Sigmoid colon (tissue), 6 donors: ENCODE measurements at regions not wholly inside any gene's neighbourhood (a gene's known extent, or its start where the extent isn't known, plus 50 kb on each side); places are given as distances from the start of the nearest gene placed in this dataset.
"Not testable (repeated sequence)": the region's sequence is repeated elsewhere in the genome, so short reads cannot be mapped to it uniquely, and the experiment has no call there.

Source experiments
- DNase-seq: peaks from one replicate; pipeline ENCODE4 v3.0.0-alpha.2; 2019
- H3K27ac ChIP-seq, 4 donors: fragments of 200-600 bp; sonication (generic); one replicate each; pipeline ENCODE4 v1.5.1; 2016 to 2019; ENCODE audit warnings: mild to moderate bottlenecking in 1 of 4
- H3K27me3 ChIP-seq, 3 donors: fragments of 200-600 bp; sonication (generic); one replicate each; pipeline ENCODE4 v1.5.1; 2019; ENCODE audit warnings: mild to moderate bottlenecking in 1 of 3
- H3K36me3 ChIP-seq, 4 donors: fragments of 200-600 bp; sonication (generic); one replicate each; pipeline ENCODE4 v1.5.1; 2016 to 2019
- H3K4me1 ChIP-seq, 4 donors: fragments of 200-600 bp; sonication (generic); one replicate each; pipeline ENCODE4 v1.5.1; 2017 to 2019
- H3K4me3 ChIP-seq, 4 donors: fragments of 200-600 bp; sonication (generic); one replicate each; pipeline ENCODE4 v1.5.1; 2017 to 2019; ENCODE audit warnings: mild to moderate bottlenecking in 2 of 4, moderate library complexity in 1 of 4
- H3K9me3 ChIP-seq, 4 donors: fragments of 200-600 bp in 3 of 4; sonication (generic) in 3 of 4; one replicate each; pipeline versions ENCODE4 v1.5.1 to v1.6.1; 2013 to 2019
- CTCF ChIP-seq, 4 experiments: fragments of 450-650 bp in 3 of 4; fragments of 200-600 bp in 1 of 4; IDR thresholded peaks; one replicate each; pipeline ENCODE4 v1.5.1; 2016 to 2019; ENCODE audit warnings: antibody characterized with exemption in 4 of 4, mild to moderate bottlenecking in 3 of 4, moderate library complexity in 2 of 4
- EP300 ChIP-seq, 4 donors: sonication (generic); formaldehyde crosslinking; IDR thresholded peaks; one replicate each; pipeline ENCODE4 v1.6.1; 2017; ENCODE audit warnings: antibody characterized with exemption in 4 of 4
- POLR2A ChIP-seq, 2 donors: fragments of 450-650 bp; IDR thresholded peaks; one replicate each; pipeline ENCODE4 v1.6.1; 2016; ENCODE audit warnings: antibody characterized with exemption in 2 of 2, mild to moderate bottlenecking in 2 of 2, moderate library complexity in 2 of 2
- POLR2AphosphoS5 ChIP-seq, 4 donors: sonication (generic); formaldehyde crosslinking; IDR thresholded peaks; one replicate each; pipeline ENCODE4 v1.6.1; 2017; ENCODE audit warnings: antibody characterized with exemption in 4 of 4
- WGBS, 2 donors: extraction: QIAGEN DNeasy Blood & Tissue Kit; methylation state at CpG; one replicate each; pipeline ENCODE4 v1.1.7; 2013; 5-methylcytosine and 5-hydroxymethylcytosine counted together
- intact Hi-C: fragments of 100-400 bp; cut with DNase I; formaldehyde crosslinking; loops from one replicate; pipeline ENCODE4 v1.15.1; 2023
- donor health status: healthy with polysubstance abuse.
- donor health status: healthy.

DNA sequence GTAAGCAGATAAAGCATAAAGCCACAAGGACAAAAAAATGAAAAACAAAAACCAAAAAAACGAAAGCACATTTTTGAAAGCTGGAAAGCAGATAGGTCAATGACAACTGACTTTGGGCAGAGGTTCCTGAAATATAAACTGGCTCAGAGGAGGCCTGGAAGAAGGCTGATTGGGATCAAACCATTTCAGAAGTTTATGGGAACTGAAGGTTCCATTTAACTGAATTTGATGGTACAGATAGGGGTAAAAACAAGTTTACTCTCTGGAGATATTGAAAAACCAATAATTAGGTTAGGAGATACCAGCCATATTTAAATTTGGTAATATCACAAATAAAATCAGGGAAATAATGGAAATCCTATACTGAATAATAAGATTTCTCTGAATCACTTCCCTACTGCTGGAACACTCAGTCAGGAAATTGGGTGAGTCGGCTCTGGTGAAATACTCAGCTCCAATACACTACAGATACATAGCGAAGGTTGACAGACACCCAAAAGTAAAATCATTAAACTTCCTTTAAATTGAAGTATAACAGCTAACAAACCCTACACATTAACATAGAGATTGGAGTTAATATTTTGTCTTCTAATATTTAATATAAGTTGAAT, 1584.3 kb downstream of the STIM2 start:
- no peak overlapping the region for H3K4me3 ChIP-seq
- TF ChIP-seq CTCF (IDR thresholded peaks at IDR 0.05) (no peak), EP300 (IDR thresholded peaks at IDR 0.05) (no peak), POLR2AphosphoS5 (IDR thresholded peaks at IDR 0.05) (no peak), POLR2A (IDR thresholded peaks at IDR 0.05) (no peak)
- WGBS, 2 donors = 90 to 91% methylated on average over 3 of the region's 3 CpGs

GRCh38 chr4:28449085-28449484, 1588.4 kb downstream of the STIM2 start:
- Histone ChIP-seq H3K27me3 (no peaks in the 10 kb centered on the region), H3K36me3 (no peaks in the 10 kb centered on the region), H3K27ac (no peak overlapping the region), H3K4me1 (no peaks in the 10 kb centered on the region), H3K9me3 (no peaks in the 10 kb centered on the region), H3K4me3 (no peak overlapping the region)
- intact Hi-C loops = no loop called here
- no peak for TF ChIP-seq POLR2A (IDR thresholded peaks at IDR 0.05)
- TF ChIP-seq POLR2AphosphoS5 (IDR thresholded peaks at IDR 0.05) = no peak
- TF ChIP-seq CTCF (IDR thresholded peaks at IDR 0.05) = no peak
- no peak for TF ChIP-seq EP300 (IDR thresholded peaks at IDR 0.05)
- no peak for DNase-seq
- WGBS, 2 donors = 24 to 66% methylated on average over 3 of the region's 3 CpGs

More for the DNA sequence above, 1584.3 kb downstream of the STIM2 start:
- no peak overlapping the region for H3K27ac ChIP-seq
- intact Hi-C loops = no loop called here
- H3K4me1 ChIP-seq = no peaks in the 10 kb centered on the region
- no peaks in the 10 kb centered on the region for H3K27me3 ChIP-seq
- no peak for DNase-seq
- no peaks in the 10 kb centered on the region for H3K9me3 ChIP-seq
- H3K36me3 ChIP-seq = no peaks in the 10 kb centered on the region

DNA sequence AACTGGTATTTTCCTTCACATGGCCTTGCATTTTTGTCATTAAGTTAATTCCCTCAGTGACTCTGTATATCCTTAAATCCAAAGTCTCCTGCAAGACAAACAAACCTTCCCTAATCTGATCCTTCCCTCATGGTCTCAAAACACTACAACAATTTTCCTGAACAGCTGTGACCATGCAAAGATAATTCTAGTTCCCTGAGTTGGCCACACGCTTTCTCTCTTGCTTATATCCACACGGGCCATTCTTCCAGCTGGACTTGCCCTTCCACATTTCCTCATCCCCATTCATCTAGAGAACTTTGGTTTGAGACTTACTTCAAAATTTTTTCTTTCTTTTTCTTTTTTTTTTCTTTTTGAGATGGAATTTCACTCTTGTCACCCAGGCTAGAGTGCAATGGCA, 1590.7 kb downstream of the STIM2 start:
- no peak for DNase-seq
- no peaks in the 10 kb centered on the region for H3K36me3 ChIP-seq
- WGBS, 2 donors = 75 to 79% methylated on average over 2 of the region's 2 CpGs
- H3K4me1 ChIP-seq = no peaks in the 10 kb centered on the region
- TF ChIP-seq POLR2AphosphoS5 (IDR thresholded peaks at IDR 0.05) = no peak
- no peaks in the 10 kb centered on the region for H3K27me3 ChIP-seq
- no peaks in the 10 kb centered on the region for H3K9me3 ChIP-seq
- intact Hi-C loops = no loop called here
- H3K4me3 ChIP-seq = no peak overlapping the region
- no peak overlapping the region for H3K27ac ChIP-seq

DNA sequence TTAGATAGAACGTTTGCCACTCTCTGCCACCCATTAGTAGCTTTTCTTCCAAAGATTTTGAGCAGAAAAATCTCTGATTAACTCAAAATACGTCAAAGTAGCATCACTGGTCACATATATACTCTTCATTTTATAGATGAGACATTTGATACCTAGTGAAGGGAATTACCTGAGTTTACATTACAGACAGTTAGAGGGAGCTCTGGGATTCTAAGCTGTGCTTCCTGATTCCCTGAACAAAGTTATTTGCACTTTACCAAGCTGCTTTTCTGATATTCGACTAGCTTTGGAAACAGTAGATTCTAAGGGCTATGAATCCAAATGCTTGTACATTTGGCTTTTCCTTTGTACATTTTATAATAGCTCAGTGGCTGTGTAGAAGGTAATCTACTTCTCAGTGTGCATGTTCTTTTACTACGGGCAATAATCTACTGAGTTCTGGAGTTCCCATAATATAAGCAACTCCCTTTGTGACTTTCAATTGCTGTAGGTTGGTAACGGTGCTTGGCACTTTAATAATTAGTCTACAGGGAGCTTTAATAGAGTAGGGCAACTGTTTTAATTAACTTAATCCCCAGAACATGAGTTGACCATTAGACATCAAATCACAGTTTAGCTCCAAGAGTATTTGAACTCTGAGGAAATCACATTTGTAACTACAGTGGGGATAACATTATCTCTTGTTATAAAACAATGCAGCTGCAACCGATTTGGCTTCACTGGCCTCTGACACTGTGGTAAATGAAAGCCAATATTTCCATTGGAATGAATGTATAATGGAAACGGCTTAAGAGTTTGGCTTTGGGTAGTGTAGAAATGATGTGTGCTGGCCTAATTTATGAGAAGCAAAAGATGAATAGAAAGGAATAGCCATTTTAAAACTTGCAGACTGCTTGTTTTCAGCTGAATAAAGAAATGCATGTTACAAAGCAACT, 1602.4 kb downstream of the STIM2 start:
- H3K27ac ChIP-seq = no peak overlapping the region
- no peaks in the 10 kb centered on the region for H3K36me3 ChIP-seq
- DNase-seq = no peak
- H3K27me3 ChIP-seq = no peaks in the 10 kb centered on the region
- intact Hi-C loops = no loop called here
- 10 to 45% methylated on average over 7 of the region's 7 CpGs for WGBS, 2 donors
- H3K9me3 ChIP-seq = no peaks in the 10 kb centered on the region
- no peak for TF ChIP-seq POLR2A (IDR thresholded peaks at IDR 0.05)
- no peak for TF ChIP-seq POLR2AphosphoS5 (IDR thresholded peaks at IDR 0.05)
- no peak for TF ChIP-seq CTCF (IDR thresholded peaks at IDR 0.05)
- no peak for TF ChIP-seq EP300 (IDR thresholded peaks at IDR 0.05)
- H3K4me3 ChIP-seq = no peak overlapping the region
- H3K4me1 ChIP-seq = no peaks in the 10 kb centered on the region

- 76 to 77% methylated on average over 1 of the region's 1 CpG for WGBS, 2 donors
- Histone ChIP-seq H3K4me3 (no peak overlapping the region), H3K4me1 (no peaks in the 10 kb centered on the region), H3K9me3 (no peaks in the 10 kb centered on the region), H3K27me3 (no peaks in the 10 kb centered on the region), H3K27ac (no peak overlapping the region), H3K36me3 (no peaks in the 10 kb centered on the region)
- no peak for TF ChIP-seq POLR2AphosphoS5 (IDR thresholded peaks at IDR 0.05)
- TF ChIP-seq CTCF (IDR thresholded peaks at IDR 0.05) = no peak
- TF ChIP-seq EP300 (IDR thresholded peaks at IDR 0.05) = no peak
- TF ChIP-seq POLR2A (IDR thresholded peaks at IDR 0.05) = no peak
- DNase-seq = no peak
- intact Hi-C loops = no loop called here
Measured at GRCh38 chr4:28464823-28465222, 1604.2 kb downstream of the STIM2 start.

DNA sequence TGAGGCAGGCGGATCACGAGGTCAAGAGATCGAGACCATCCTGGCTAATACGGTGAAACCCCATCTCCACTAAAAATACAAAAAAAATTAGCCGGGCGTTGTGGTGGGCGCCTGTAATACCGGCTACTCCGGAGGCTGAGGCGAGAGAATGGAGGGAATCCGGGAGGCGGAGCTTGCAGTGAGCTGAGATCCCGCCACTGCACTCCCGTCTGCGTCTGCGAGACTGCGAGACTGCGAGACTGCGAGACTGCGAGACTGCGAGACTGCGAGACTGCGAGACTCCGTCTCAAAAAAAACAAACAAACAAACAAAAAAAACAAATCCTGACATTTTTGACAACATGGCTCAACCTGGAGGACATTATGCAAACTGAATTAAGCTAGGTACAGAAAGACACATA, 1606.2 kb downstream of the STIM2 start:
- 96 to 97% methylated on average over 24 of the region's 24 CpGs for WGBS, 2 donors

More for the DNA sequence above, 1606.2 kb downstream of the STIM2 start:
- DNase-seq, H3K9me3 ChIP-seq, H3K4me1 ChIP-seq, intact Hi-C loops, H3K36me3 ChIP-seq, H3K27ac ChIP-seq, H3K4me3 ChIP-seq, H3K27me3 ChIP-seq: not testable (repeated sequence)
